GM10266 (cell line): ENCODE measurements at regions not wholly inside any gene's neighbourhood (a gene's known extent, or its start where the extent isn't known, plus 50 kb on each side); places are given as distances from the start of the nearest gene placed in this dataset.
"Not testable (repeated sequence)": the region's sequence is repeated elsewhere in the genome, so short reads cannot be mapped to it uniquely, and the experiment has no call there.

ENCODE experiments used
- DNase-seq: peaks from one replicate; pipeline ENCODE4 v3.0.0; 2012; ENCODE audit errors: extremely low spot score
- CTCF ChIP-seq: IDR thresholded peaks from 2 replicates; pipeline ENCODE4 v1.5.1; 2012; ENCODE audit warnings: mild to moderate bottlenecking, low read depth; ENCODE audit not compliant: control insufficient read depth, insufficient read depth; ENCODE audit errors: missing control alignments

DNA sequence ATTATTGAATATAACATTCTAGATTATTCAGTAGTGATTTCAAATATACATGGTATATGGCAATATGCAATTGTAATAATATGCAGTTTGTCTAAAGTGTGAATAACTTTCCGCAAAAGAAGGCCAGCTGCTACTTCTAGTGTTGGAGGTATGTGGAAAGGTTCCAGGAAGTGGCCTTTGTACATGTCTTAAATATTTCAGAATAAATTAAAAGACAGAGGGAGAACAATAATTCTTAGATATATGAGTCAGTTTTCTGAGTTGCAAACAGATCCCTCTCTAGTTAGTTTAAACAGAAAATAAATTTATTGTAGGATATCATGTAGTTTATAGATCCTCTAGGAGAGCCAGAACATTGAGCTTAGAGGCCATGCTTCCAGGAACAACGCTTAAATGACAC, 210.8 kb upstream of the ELL2 start:
- TF ChIP-seq CTCF, result no peak
- DNase-seq, result no peak

GRCh38 chr5:96171973-96172372, 210.3 kb upstream of the ELL2 start:
- DNase-seq, result not testable (repeated sequence)

GRCh38 chr5:96170481-96171125, 209.0 kb upstream of the ELL2 start:
- not testable (repeated sequence) for DNase-seq

GRCh38 chr5:96168833-96169232, 207.2 kb upstream of the ELL2 start:
- DNase-seq, result not testable (repeated sequence)

GRCh38 chr5:96159043-96159442, 197.4 kb upstream of the ELL2 start:
- DNase-seq, result no peak
- no peak for TF ChIP-seq CTCF

DNA sequence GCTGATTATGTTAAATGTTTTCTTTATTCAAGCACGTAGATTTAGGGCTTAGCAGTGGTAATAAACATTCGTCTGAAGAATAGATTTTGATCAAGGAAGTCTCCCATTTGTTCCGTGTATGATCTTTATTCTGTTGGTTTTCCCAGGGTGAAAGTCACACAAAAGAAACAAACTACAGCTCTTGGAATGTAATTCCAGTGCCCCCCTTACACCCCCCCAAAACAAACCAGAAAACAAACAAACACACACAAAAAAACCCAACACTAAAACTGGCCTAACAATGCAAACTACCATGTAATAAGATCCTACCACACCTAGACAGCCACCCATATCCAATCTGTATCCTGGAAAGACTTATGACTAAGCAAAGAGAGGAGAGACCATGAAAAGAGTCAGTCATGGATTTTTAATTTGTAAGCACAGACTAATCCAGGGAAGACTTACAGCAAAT, 196.2 kb upstream of the ELL2 start:
- DNase-seq, result no peak
- TF ChIP-seq CTCF, result no peak

DNA sequence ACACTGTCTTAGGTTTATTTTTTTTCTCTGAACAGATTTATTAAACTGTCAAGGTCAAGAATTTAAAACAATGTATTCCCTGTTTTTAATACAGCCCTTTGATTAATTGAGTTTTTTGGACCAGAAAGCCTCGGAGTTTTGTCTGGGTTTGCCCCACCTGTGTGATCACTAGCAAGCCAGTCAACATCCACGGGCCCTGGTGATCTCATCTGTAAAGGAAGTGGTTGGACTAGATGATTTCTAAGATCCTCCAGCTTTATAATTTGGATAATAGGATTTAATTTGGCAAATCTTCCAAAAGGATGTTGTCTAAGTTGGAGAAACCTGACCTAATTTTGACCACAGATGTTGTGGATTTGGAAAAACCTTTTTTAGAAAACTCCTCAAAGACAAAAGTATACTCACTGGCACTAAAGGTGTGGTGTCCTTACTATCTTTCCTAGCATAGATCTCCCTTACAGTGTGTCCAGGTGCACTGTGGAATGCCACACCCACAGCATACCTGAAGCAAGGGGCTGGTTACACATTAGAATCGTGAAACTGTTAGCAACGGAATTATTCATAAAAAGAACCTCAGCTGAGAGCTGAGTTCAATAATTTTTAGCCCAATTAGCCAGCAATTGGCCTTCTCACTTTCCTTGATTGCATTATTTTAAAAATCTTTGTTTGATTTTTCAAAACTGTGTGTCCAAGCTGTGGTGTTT, 195.6 kb upstream of the ELL2 start:
- no peak for DNase-seq

DNA sequence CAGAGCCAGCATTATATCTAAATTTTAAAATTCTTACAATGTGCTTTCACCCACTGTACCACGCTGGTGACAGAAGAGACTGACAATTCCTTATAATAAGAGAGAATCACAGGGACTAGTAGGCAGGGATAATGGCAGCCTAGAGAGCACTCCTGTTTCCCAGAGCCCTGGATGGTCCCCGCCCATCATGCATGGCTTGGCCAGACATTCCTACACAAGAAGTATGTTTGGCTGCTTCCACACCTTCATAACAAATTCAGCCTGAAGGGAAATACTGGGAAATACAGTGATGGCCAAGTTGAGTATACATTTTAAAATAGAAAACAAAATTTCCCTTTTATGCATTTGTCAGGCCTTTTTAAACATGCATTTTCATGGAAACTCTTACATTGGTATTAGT, 193.5 kb upstream of the ELL2 start:
- TF ChIP-seq CTCF, result no peak
- no peak for DNase-seq

More for the DNA sequence above, 195.6 kb upstream of the ELL2 start:
- no peak for TF ChIP-seq CTCF

- TF ChIP-seq CTCF, result no peak
- DNase-seq, result no peak
Measured at GRCh38 chr5:96151891-96152290, 190.2 kb upstream of the ELL2 start.
